NCI-H524 treated with DMSO at 0.1 percent for 48 hours (cell line): ENCODE measurements at regions not wholly inside any gene's neighbourhood (a gene's known extent, or its start where the extent isn't known, plus 50 kb on each side); places are given as distances from the start of the nearest gene placed in this dataset.
A peak's percentile ranks its signal among the peaks of the same experiment; 100 is the strongest.
"Not testable (repeated sequence)": the region's sequence is repeated elsewhere in the genome, so short reads cannot be mapped to it uniquely, and the experiment has no call there.

Source experiments
- DNase-seq: peaks from one replicate; lab custom pipeline; 2025; lab: John Stamatoyannopoulos, UW

GRCh38 chr7:66503551-66504031, 125.1 kb upstream of the KCTD7 start:
- DNase-seq: no peak

DNA sequence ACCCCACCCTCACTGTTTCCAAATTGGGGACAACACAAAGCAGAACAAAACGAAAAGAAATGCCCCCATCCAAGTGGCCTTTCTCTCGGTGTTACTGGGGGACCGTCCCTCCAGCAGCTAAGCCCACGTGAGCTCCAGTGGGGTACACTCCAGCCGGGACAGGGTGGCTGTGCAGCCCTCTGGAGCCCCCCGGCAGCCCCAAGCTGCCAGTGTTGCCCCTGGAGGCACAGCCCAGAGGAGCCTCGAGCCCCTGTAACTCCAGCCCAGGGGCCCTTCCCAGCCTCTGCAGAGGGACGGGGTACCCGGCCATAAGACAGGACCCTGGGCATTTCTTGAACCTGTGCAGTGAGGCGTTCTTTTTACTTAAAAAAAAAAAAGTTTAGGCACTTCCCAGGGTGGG, 124.5 kb upstream of the KCTD7 start:
- no peak for DNase-seq

DNA sequence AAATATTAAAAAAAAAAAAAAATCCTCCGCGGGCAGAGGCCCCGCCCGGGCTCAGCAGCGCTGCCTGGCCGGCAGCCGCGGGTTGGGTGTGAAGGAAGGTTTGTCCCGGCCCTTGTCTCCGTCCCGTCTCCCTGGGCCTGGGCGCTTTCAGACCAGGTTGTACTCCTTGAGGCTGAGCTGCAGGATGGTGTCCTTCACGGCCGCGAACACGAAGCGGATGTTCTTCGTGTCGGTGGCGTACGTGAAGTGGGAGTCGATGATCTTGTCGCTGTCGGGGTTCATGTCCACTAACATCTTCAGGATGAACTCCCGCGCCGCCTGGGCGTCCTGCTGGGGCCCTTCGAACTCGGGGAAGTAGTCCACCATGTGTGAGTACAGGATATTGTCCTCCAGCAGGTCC, 123.7 kb upstream of the KCTD7 start:
- no peak for DNase-seq

DNA sequence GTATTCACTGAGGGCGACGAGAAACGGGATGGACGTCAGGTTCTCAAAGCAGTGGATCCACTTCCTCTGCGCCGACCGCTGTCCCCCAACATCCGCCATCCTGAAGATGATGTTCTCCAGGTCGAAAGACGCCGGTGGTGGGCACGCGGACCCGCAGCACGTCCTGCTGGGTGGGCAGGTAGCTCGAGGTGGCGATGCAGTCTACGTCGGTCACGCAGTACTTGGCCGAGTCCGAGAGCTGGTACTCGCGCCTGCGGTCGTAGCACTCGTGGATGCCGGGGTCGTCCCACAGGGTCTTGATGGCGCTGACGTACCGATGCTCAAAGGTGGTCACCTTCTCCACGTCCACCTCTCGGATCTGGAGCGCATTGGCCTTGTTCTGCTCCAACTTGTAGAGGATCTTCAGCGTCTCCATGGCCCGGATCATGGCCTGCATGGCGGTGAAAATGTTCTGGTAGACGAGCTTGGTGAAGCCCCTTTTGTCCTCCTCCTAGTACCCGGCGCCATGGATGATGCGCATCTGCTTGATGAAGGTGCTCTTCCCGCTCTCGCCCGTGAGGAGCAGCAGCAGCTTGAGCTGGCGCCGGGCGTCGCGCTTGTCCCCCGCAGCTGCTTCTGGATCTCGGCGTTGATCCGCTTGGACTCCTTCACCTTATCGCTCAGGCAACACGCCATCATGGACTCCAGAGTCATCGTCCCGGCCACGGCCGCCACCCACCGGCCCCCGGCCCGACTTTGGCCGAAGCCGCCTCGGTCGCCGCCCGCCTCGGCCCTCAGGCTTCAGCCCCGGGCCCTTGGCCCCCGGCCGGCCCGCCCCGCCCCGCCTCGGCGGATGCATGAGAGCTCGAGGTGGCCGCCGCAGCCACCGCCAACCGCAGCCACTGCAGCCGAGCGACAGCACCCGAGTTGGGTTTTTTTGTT, 122.9 kb upstream of the KCTD7 start:
- DNase-seq: peak; percentile 1

DNA sequence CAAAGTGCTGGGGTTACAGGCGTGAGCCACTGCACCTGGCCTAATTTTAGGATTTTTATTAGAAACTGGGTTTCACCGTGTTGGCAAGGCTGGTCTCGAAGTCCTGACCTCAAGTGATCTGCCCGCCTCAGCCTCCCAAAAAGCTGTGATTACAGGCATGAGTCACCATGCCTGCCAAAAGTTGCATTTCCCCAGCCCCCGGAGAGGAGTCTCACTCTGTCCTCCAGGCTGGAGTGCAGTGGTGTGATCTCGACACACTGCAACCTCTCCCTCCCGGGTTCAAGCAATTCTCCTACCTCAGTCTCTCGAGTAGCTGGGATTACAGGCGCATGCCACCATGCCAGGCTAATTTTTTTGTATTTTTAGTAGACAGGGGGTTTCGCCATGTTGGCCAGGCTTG, 122.0 kb upstream of the KCTD7 start:
- not testable (repeated sequence) for DNase-seq

- DNase-seq: no peak
Measured at GRCh38 chr7:66507764-66508296, 120.9 kb upstream of the KCTD7 start.

- DNase-seq: no peak
Measured at GRCh38 chr7:66508431-66508830, 120.2 kb upstream of the KCTD7 start.

GRCh38 chr7:66514050-66514449, 114.6 kb upstream of the KCTD7 start:
- no peak for DNase-seq

DNA sequence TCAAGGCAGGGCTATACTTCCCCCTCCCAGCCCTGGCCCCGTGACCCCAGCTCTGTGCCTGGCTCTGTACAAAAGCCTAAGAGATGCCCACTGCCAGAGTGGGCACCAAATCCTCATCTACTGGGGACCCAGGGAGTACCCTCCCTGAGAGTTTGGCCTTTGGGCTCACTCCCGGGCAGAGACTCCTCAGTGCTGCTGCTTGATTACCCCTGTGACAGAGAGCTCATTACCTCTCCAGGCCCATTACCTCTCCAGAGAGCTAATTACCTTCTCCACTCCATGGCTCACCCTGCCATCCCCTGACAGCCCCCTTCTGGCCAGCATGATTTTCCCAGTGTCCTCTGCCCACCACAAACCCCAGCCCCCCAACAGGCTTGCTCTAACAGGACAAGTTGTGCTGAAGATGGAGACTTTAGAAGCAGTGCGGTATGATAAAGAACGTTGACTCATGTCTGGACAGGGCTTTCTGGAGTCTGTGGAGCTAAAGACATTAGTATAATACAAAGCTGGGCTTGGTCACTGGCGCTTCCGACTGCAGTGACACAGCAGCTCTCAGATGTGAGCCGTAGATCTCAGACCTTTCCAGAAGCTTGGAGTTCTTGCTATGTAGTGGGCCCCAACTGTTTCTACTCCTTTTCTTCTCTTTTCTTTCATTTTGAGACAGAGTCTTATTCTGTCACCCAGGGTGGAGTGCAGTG, 111.3 kb upstream of the KCTD7 start:
- DNase-seq: no peak

GRCh38 chr7:66518151-66518691, 110.5 kb upstream of the KCTD7 start:
- DNase-seq: no peak

DNA sequence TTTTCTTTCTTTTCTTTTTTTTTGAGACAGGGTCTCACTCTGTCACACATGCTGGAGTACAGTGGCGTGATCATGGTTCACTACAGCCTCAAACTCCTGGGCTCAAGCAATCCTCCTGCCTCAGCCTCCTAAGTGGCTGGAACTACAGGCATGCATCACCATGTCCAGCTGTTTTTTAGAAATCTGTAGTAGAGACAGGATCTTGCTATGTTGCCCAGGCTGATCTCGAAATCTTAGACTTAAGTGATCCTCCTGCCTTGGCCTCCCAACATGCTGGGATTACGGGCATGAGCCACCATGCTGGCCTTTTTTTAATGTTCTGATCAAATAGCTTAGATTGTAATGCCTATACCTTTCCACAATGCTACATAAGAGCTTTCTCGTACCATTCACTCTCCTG, 107.0 kb upstream of the KCTD7 start:
- DNase-seq: no peak

DNA sequence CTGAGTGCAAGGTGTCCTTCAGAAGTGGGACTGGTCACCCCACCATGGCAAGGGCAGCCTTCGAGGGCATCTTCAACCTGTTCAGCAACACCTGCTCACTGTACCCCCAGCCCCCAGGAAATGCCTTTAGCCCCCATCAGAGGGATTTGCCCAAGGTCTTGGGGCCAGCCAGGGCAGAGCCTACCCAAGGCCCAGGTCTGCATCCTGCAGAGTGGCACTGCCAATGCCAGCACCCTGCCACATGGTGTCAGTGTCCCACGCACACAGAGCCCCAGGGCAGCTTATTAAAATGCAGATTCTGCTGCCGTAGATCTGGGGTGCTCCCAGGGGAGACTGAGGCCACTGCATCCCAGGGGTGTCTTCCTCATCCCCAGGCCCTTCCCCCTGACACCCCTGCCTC, 106.2 kb upstream of the KCTD7 start:
- DNase-seq: no peak

GRCh38 chr7:66523409-66523808, 105.3 kb upstream of the KCTD7 start:
- no peak for DNase-seq

GRCh38 chr7:66524738-66525137, 103.9 kb upstream of the KCTD7 start:
- DNase-seq: no peak

DNA sequence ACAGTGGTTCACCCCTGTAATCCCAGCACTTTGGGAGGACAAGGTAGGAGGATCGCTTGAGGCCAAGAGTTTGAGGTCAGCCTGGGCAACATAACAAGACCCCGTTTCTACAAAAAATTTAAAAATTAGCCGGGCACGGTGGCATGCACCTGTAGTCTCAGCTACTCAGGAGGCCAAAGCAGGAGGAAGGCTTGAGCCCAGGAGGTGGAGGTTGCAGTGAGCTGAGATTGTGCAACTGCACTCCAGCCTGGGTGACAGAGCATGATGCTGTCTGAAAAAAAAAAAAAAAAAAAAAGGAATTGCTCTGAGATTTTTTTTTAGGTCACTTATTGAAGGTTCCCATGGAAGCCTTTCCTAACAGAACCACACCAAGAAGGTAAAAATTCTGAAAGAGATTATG, 101.9 kb upstream of the KCTD7 start:
- DNase-seq: not testable (repeated sequence)

GRCh38 chr7:66528652-66529051, 100.0 kb upstream of the KCTD7 start:
- no peak for DNase-seq

GRCh38 chr7:66529883-66530610, 98.6 kb upstream of the KCTD7 start:
- DNase-seq: no peak

- DNase-seq: no peak
Measured at GRCh38 chr7:66535414-66536329, 93.0 kb upstream of the KCTD7 start.

DNA sequence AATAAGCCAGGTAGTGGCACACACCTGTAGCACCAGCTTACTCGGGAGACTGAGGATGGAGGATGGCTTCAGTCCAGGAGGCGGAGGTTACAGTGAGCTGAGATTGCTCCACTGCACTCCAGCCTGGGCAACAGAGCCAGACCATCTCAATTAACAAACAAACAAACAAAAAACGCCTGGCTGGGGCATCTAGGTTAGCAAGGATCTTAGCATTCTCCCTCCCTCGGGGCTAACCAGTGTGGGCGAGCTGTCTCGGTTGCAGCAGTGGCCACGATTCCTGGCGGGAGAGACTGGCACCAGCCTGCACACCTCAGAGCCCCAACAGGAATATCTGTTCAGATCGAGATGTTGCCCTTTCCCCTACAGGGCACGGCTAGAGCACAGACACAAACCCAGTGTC, 91.3 kb upstream of the KCTD7 start:
- DNase-seq: no peak

GRCh38 chr7:66537876-66538275, 90.8 kb upstream of the KCTD7 start:
- DNase-seq: no peak

DNA sequence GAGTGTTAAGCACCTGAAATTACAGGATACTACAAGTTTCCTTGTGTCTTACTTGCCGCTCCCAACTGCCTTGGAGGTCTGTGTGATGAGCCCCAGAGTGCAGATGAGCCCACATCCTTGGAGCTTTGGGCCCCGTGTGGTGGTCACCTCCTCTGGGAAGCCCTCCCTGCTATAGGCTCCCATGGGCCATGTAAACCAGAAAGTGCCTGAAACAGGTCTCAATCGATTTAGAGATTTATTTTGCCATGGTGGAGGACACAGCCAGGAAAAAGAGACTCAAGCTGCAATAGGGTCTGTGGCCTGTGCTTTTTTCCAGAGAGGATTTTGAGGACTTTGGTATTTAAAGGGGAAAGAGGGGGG, 89.4 kb upstream of the KCTD7 start:
- no peak for DNase-seq
